CD4-positive, alpha-beta T cell (primary cell): ENCODE measurements at regions not wholly inside any gene's neighbourhood (a gene's known extent, or its start where the extent isn't known, plus 50 kb on each side); places are given as distances from the start of the nearest gene placed in this dataset.
"Not testable (repeated sequence)": the region's sequence is repeated elsewhere in the genome, so short reads cannot be mapped to it uniquely, and the experiment has no call there.

ENCODE experiments used
- ATAC-seq: fragments of 200-7000 bp; cut with Tn5 transposase; one replicate; pipeline ENCODE4 v1.10.0; 2022; ENCODE audit warnings: mild to moderate bottlenecking; ENCODE audit not compliant: poor library complexity
- CTCF ChIA-PET: fragments of 350-600 bp; sonication (Branson Sonifier 250); formaldehyde crosslinking; loops from one replicate; lab custom pipeline; 2021; ENCODE audit warnings: antibody characterized with exemption, inconsistent platforms; lab: Charles Lee
- POLR2A ChIA-PET: fragments of 350-600 bp; sonication (Branson Sonifier 250); formaldehyde crosslinking; loops from one replicate; lab custom pipeline; 2021; ENCODE audit warnings: antibody characterized with exemption, inconsistent platforms; lab: Charles Lee
- DNase-seq, 14 experiments: peaks; one replicate each; pipeline ENCODE4 v3.0.0-alpha.2; 2013 to 2020; ENCODE audit warnings: mixed read lengths in 2 of 14
- H3K27ac ChIP-seq, 2 donors: one replicate each; pipeline versions ENCODE4 v1.5.1 to v1.7.0; 2013; ENCODE audit warnings: low read length in 2 of 2, low read depth in 1 of 2, mild to moderate bottlenecking in 1 of 2
- H3K27me3 ChIP-seq, 2 experiments: 1 replicate in 1 of 2; 2 replicates in 1 of 2; pipeline versions ENCODE4 v1.6.1 to v1.7.0; 2013; ENCODE audit warnings: low read length in 2 of 2, control low read depth in 1 of 2, mild to moderate bottlenecking in 1 of 2, moderate library complexity in 1 of 2; ENCODE audit not compliant: insufficient read depth in 2 of 2, control insufficient read depth in 1 of 2
- H3K36me3 ChIP-seq: one replicate; pipeline ENCODE4 v1.6.1; 2013; ENCODE audit warnings: low read length, control low read depth; ENCODE audit not compliant: insufficient read depth
- H3K4me1 ChIP-seq: one replicate; pipeline ENCODE4 v1.6.1; 2013; ENCODE audit warnings: low read length, control low read depth; ENCODE audit not compliant: insufficient read depth
- H3K4me3 ChIP-seq: one replicate; pipeline ENCODE4 v1.5.1; 2013; ENCODE audit warnings: mild to moderate bottlenecking, low read length, moderate library complexity
- H3K9me3 ChIP-seq, 2 experiments: 1 replicate in 1 of 2; 2 replicates in 1 of 2; pipeline versions ENCODE4 v1.6.1 to v1.7.0; 2013; ENCODE audit warnings: low read length in 2 of 2, mild to moderate bottlenecking in 2 of 2, control low read depth in 1 of 2, moderate library complexity in 1 of 2; ENCODE audit not compliant: control insufficient read depth in 1 of 2, insufficient read depth in 1 of 2
- H3K27ac Mint-ChIP-seq: one replicate; pipeline ENCODE4 v1.8.0; 2020; ENCODE audit warnings: mixed read lengths
- H3K27me3 Mint-ChIP-seq: one replicate; pipeline ENCODE4 v1.8.0; 2021; ENCODE audit warnings: mixed read lengths
- H3K36me3 Mint-ChIP-seq: one replicate; pipeline ENCODE4 v1.8.0; 2021; ENCODE audit warnings: low read depth, mixed read lengths
- H3K4me1 Mint-ChIP-seq: one replicate; pipeline ENCODE4 v1.8.0; 2021; ENCODE audit warnings: low read depth, mixed read lengths
- H3K4me3 Mint-ChIP-seq: one replicate; pipeline ENCODE4 v1.8.0; 2020; ENCODE audit warnings: mild to moderate bottlenecking, mixed read lengths
- H3K9me3 Mint-ChIP-seq: one replicate; pipeline ENCODE4 v1.8.0; 2020; ENCODE audit warnings: mixed read lengths
- CTCF ChIP-seq: fragments of 200-600 bp; IDR thresholded peaks from one replicate; pipeline ENCODE4 v1.8.0; 2022; ENCODE audit warnings: antibody characterized with exemption, mild to moderate bottlenecking
- intact Hi-C, 2 experiments: fragments of 100-400 bp; cut with DNase I in 1 of 2; cut with micrococcal nuclease in 1 of 2; formaldehyde crosslinking; loops; one replicate each; pipeline versions ENCODE4 v1.15.1 to v1.9.0; 2023 to 2025; cut with DNase I, micrococcal nuclease

DNA sequence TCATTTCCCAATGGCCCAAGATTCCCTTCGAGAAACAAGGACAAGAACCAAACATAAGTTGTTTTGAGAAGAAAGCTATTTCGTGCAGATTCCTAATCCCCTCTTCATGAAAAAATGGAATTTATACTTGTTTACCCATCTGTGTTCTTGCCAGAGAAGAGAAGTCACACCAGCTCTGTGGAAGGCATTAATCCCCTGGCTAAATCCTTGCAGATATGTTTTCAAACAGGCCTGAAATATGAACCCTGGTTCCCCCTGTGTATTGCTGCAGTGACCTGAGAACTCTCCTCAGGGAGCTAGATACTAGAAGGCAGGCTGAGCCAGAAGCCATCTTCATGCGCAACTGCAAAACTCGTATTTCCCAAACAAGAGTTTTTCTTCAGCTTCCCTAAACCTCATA is 337.7 kb downstream of the NEK10 start:
- no peak for DNase-seq
- H3K4me3 ChIP-seq: no peak overlapping the region
- H3K27ac ChIP-seq: no peak overlapping the region
- no peaks in the 10 kb centered on the region for H3K27me3 ChIP-seq
- H3K4me1 ChIP-seq: no peaks in the 10 kb centered on the region
- no peaks in the 10 kb centered on the region for H3K4me1 Mint-ChIP-seq
- no peaks in the 10 kb centered on the region for H3K36me3 ChIP-seq
- intact Hi-C loops: no loop called here
- H3K27ac Mint-ChIP-seq: no peak overlapping the region
- H3K9me3 Mint-ChIP-seq: no peaks in the 10 kb centered on the region
- H3K9me3 ChIP-seq: no peaks in the 10 kb centered on the region
- H3K27me3 Mint-ChIP-seq: no peaks in the 10 kb centered on the region
- ChIA-PET CTCF (no interaction called here), POLR2A (interaction anchor here (0.6 kb wide), 1 partner anchor 62 kb away, joined by 3 read pairs; no protein-coding TSS in a partner anchor)
- no peak overlapping the region for H3K4me3 Mint-ChIP-seq
- no peak for ATAC-seq
- TF ChIP-seq CTCF: no peak
- H3K36me3 Mint-ChIP-seq: no peaks in the 10 kb centered on the region

- H3K27ac Mint-ChIP-seq: no peak overlapping the region
These were observed 334.9 kb downstream of the NEK10 start for GRCh38 chr3:27034255-27034654.

DNA sequence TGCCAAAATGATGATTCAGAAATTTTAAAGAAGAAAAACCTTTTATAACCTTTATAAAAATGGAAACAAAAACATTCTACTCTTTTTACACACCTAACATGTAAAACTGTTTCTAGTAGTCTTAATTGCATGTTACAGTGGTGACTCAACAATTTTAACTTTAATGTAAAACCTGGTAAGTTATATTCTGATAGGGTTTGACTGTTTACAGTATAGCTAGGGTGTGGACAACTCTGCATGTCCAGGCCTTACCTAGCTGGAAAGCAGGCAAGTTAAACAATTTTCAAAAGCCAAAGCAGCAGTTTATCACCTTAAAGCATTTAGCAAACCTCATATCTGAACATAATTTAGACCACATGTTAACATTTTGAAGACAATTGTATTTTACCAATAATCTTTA is 328.5 kb downstream of the NEK10 start:
- Histone ChIP-seq H3K4me1 (no peaks in the 10 kb centered on the region), H3K27ac (no peak overlapping the region), H3K36me3 (no peaks in the 10 kb centered on the region), H3K4me3 (no peak overlapping the region), H3K9me3 (no peaks in the 10 kb centered on the region), H3K27me3 (no peaks in the 10 kb centered on the region)
- ATAC-seq: no peak
- DNase-seq: no peak
- Mint-ChIP-seq H3K9me3 (no peaks in the 10 kb centered on the region), H3K4me1 (no peaks in the 10 kb centered on the region), H3K27ac (no peak overlapping the region), H3K4me3 (no peak overlapping the region), H3K27me3 (no peaks in the 10 kb centered on the region), H3K36me3 (no peaks in the 10 kb centered on the region)
- CTCF ChIA-PET: no interaction called here
- POLR2A ChIA-PET: no interaction called here
- intact Hi-C loops: no loop called here
- no peak for TF ChIP-seq CTCF

More at GRCh38 chr3:27034255-27034654, 334.9 kb downstream of the NEK10 start:
- Histone ChIP-seq H3K27me3 (no peaks in the 10 kb centered on the region), H3K4me3 (no peak overlapping the region), H3K9me3 (no peaks in the 10 kb centered on the region), H3K27ac (no peak overlapping the region), H3K36me3 (no peaks in the 10 kb centered on the region), H3K4me1 (no peaks in the 10 kb centered on the region)
- H3K4me1 Mint-ChIP-seq: no peaks in the 10 kb centered on the region
- no peak overlapping the region for H3K4me3 Mint-ChIP-seq
- no peak for TF ChIP-seq CTCF
- DNase-seq (no peak), ATAC-seq (no peak)
- H3K36me3 Mint-ChIP-seq: no peaks in the 10 kb centered on the region
- H3K27me3 Mint-ChIP-seq: no peaks in the 10 kb centered on the region
- H3K9me3 Mint-ChIP-seq: no peaks in the 10 kb centered on the region
- intact Hi-C loops: no loop called here
- CTCF ChIA-PET: no interaction called here
- POLR2A ChIA-PET: no interaction called here

GRCh38 chr3:27042541-27042940 is 326.6 kb downstream of the NEK10 start:
- H3K4me1 Mint-ChIP-seq, H3K4me3 Mint-ChIP-seq, H3K27me3 Mint-ChIP-seq, DNase-seq, H3K36me3 Mint-ChIP-seq, H3K9me3 ChIP-seq, H3K27me3 ChIP-seq, CTCF ChIA-PET, H3K27ac ChIP-seq, H3K9me3 Mint-ChIP-seq, intact Hi-C loops, H3K4me3 ChIP-seq, H3K4me1 ChIP-seq, POLR2A ChIA-PET, H3K27ac Mint-ChIP-seq, H3K36me3 ChIP-seq, ATAC-seq: not testable (repeated sequence)
